SK-N-SH treated with all-trans-retinoic acid at 6 μM for 48 hours (cell line): ENCODE measurements at regions not wholly inside any gene's neighbourhood (a gene's known extent, or its start where the extent isn't known, plus 50 kb on each side); places are given as distances from the start of the nearest gene placed in this dataset.

ENCODE experiments used
- ARNTL ChIP-seq: fragments of 450-650 bp; formaldehyde crosslinking; IDR thresholded peaks from 2 replicates; pipeline ENCODE4 v1.5.0; 2020; ENCODE audit warnings: low read depth, mild to moderate bottlenecking, moderate library complexity, borderline replicate concordance
- GLIS3 ChIP-seq: fragments of 250-450 bp; sonication (Bioruptor Pico); IDR thresholded peaks from 2 replicates; pipeline ENCODE4 v1.5.0; 2020; ENCODE audit warnings: mild to moderate bottlenecking, moderate library complexity

DNA sequence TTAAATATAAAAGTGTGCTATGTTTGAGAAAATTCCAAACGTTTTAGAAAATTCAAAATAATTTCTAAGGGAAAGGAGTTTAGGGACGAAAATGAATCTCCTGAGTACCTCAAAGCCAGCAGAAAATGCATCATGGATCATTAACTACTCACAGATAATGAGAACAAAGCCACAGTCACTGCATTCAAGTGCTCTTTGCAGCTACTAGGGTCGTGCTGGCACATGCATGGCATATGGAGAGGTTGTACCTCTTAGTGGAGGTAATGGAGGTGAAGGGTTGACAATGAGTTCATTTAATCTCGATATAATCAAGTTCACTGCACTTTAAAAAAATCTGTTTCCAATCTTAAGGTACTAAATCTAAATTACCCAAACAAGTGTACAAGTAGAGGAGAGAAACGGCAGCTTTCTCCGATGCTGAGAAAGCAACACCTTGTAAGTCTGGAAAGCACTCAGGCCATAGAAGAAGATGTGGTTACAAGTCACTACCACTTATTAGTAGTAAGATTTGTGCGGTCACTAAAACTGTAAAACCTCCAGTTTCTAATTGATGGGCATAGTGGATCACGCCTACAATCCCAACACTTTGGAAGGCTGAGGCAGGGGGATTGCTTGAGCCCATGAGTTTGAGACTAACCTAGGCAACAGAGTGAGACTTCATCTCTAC lies 261.1 kb upstream of the ANO3 start:
- TF ChIP-seq ARNTL (CRISPR knock-in tag) (no peak), GLIS3 (CRISPR knock-in tag) (no peak)
